Left lung (tissue), 4 donors: ENCODE measurements at regions not wholly inside any gene's neighbourhood (a gene's known extent, or its start where the extent isn't known, plus 50 kb on each side); places are given as distances from the start of the nearest gene placed in this dataset.

ENCODE experiments used
- ATAC-seq: fragments of 200-7000 bp; cut with Tn5 transposase; one replicate; pipeline ENCODE4 v1.9.1; 2020; ENCODE audit warnings: moderate library complexity
- DNase-seq, 4 donors: peaks; one replicate each; pipeline ENCODE4 v3.0.0-alpha.2; 2013 to 2020
- H3K27ac ChIP-seq, 2 donors: fragments of 200-600 bp; sonication (generic) in 1 of 2; one replicate each; pipeline versions ENCODE4 v1.5.0 to v1.8.0; 2020 to 2021
- H3K27me3 ChIP-seq, 2 donors: fragments of 200-600 bp; sonication (generic) in 1 of 2; one replicate each; pipeline versions ENCODE4 v1.5.0 to v1.8.0; 2020 to 2021
- H3K36me3 ChIP-seq, 2 donors: fragments of 200-600 bp; sonication (generic) in 1 of 2; one replicate each; pipeline versions ENCODE4 v1.5.0 to v1.8.0; 2020 to 2021
- H3K4me1 ChIP-seq, 2 donors: fragments of 200-600 bp; one replicate each; pipeline ENCODE4 v1.8.0; 2021
- H3K4me3 ChIP-seq, 2 donors: fragments of 200-600 bp; sonication (generic) in 1 of 2; one replicate each; pipeline versions ENCODE4 v1.5.0 to v1.8.0; 2020 to 2021; ENCODE audit warnings: mild to moderate bottlenecking in 1 of 2
- H3K9me3 ChIP-seq, 2 donors: fragments of 200-600 bp; sonication (generic) in 1 of 2; one replicate each; pipeline versions ENCODE4 v1.5.0 to v1.8.0; 2020 to 2021
- intact Hi-C, 2 donors: fragments of 100-400 bp; cut with DNase I; formaldehyde crosslinking; loops; one replicate each; pipeline versions ENCODE4 v1.11.2 to v1.14.2; 2022
- TF ChIP-seq, protein P1 (sequence below), 2 donors: fragments of 200-600 bp; sonication (generic) in 1 of 2; IDR thresholded peaks; one replicate each; pipeline versions ENCODE4 v1.5.0 to v1.8.0; 2021; ENCODE audit warnings: antibody characterized with exemption in 2 of 2
- donor health status: DM: no; HTN: yes; CAD: no.
- donor health status: DM: no; HTN: no; CAD: no.

DNA sequence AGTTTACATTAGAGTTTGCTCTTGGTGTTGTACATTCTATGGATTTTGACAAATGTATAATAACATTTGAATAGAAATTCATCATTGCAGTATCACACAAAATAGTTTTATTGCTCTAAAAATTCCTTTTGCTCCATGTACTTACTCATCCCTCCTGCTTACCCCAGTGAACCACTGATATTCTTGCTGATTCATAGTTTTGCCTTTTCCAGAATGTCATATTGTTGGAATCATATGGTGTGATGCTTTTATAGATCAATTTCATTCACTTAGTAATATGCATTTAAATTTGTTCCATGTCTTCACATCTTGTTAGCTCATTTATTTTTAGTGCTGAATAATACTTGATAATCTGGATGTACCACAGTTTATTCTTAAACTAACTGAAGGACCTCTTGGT lies 1593.2 kb downstream of the C4orf33 start:
- Histone ChIP-seq H3K27ac (no peak overlapping the region), H3K9me3 (no peaks in the 10 kb centered on the region), H3K36me3 (no peaks in the 10 kb centered on the region), H3K4me1 (no peaks in the 10 kb centered on the region), H3K4me3 (no peak overlapping the region), H3K27me3 (no peaks in the 10 kb centered on the region)
- intact Hi-C loops: no loop called here
- TF ChIP-seq, protein P1, sequence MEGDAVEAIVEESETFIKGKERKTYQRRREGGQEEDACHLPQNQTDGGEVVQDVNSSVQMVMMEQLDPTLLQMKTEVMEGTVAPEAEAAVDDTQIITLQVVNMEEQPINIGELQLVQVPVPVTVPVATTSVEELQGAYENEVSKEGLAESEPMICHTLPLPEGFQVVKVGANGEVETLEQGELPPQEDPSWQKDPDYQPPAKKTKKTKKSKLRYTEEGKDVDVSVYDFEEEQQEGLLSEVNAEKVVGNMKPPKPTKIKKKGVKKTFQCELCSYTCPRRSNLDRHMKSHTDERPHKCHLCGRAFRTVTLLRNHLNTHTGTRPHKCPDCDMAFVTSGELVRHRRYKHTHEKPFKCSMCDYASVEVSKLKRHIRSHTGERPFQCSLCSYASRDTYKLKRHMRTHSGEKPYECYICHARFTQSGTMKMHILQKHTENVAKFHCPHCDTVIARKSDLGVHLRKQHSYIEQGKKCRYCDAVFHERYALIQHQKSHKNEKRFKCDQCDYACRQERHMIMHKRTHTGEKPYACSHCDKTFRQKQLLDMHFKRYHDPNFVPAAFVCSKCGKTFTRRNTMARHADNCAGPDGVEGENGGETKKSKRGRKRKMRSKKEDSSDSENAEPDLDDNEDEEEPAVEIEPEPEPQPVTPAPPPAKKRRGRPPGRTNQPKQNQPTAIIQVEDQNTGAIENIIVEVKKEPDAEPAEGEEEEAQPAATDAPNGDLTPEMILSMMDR (IDR thresholded peaks at IDR 0.05): no peak
- no peak for DNase-seq
- no peak for ATAC-seq

DNA sequence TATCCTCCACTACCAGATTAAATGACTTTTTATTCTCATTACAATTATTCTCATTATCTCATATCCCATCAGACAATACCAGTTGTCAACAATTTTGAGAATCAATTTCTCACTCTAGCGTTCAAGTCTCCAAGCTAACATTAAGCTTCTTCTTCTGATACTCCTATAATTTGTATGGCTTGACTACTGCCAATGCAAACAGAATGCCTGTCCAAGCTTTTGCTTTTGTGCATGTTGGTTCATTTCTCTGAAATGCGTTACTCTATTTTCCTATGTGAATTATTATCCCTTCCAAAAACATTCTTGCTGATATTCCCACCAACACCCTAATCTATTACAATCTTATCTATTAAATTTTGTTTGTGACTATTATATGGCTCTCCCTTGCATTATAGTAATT lies 1602.3 kb downstream of the C4orf33 start:
- ATAC-seq (no peak), DNase-seq (no peak)
- no peak overlapping the region for H3K4me3 ChIP-seq
- H3K36me3 ChIP-seq: no peaks in the 10 kb centered on the region
- TF ChIP-seq, protein P1 (IDR thresholded peaks at IDR 0.05): no peak
- no peak overlapping the region for H3K27ac ChIP-seq
- no peaks in the 10 kb centered on the region for H3K9me3 ChIP-seq
- no peaks in the 10 kb centered on the region for H3K4me1 ChIP-seq
- intact Hi-C loops: no loop called here
- no peaks in the 10 kb centered on the region for H3K27me3 ChIP-seq

DNA sequence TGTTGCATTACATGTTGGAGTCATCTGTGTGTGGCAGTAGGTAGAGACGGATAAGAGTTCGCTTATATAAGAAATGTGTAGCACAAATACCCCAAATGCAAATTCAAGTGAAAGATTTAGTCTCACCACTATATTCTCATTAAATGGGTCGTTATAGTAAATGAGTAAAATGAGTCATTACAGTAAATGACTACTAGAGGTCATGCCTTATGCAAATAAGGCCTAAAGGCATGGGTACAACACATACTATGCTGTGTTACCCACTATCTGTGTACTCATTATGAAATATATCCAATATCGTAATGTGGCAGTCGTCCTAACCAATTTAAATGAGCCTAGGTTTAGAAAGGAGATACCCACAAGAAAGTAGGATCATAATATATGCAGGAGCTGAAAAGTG lies 1603.1 kb downstream of the C4orf33 start:
- no peaks in the 10 kb centered on the region for H3K36me3 ChIP-seq
- H3K27me3 ChIP-seq: no peaks in the 10 kb centered on the region
- no peaks in the 10 kb centered on the region for H3K4me1 ChIP-seq
- H3K9me3 ChIP-seq: no peaks in the 10 kb centered on the region
- ATAC-seq (no peak), DNase-seq (no peak)
- TF ChIP-seq, protein P1 (IDR thresholded peaks at IDR 0.05): no peak
- intact Hi-C loops: no loop called here
- H3K4me3 ChIP-seq: no peak overlapping the region
- no peak overlapping the region for H3K27ac ChIP-seq

DNA sequence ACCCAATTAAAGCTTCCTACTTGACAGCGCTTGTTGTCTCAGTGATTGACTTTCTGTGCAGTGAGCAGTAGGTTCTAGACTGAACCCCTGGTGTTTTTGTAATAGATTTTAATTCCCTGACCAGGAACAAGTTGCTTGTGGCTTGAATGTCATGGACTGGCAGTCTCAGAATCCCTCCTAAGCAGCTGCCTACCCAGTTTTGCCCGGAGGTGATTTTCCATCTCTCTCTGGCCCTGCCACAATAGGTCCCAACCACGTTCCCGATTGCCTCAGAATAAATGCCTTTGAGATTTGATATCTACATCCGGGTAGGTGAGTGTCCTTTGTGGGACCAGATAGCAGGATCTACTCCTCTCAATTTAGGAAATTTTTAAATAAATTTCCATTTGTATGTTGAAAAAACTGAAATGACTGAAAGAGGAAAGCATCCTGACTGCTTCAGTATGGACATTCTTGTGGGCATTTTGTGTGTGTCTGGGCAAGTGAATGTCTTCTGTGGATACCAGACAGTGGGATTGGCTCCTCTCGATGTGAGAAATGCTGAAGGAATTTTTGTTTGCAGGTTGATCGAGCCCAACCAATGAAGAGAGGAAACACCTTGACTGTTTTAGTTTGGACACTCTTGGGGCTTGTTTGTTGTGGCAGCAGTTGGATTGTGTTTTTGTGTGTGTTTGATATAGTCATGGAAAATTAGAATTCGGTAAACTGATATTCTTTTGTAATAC lies 1607.4 kb downstream of the C4orf33 start:
- DNase-seq: no peak
- intact Hi-C loops: no loop called here
- Histone ChIP-seq H3K27ac (no peak overlapping the region), H3K27me3 (no peaks in the 10 kb centered on the region), H3K9me3 (no peaks in the 10 kb centered on the region), H3K4me3 (no peak overlapping the region), H3K4me1 (no peaks in the 10 kb centered on the region), H3K36me3 (no peaks in the 10 kb centered on the region)
- TF ChIP-seq, protein P1 (IDR thresholded peaks at IDR 0.05): no peak
- ATAC-seq: no peak

DNA sequence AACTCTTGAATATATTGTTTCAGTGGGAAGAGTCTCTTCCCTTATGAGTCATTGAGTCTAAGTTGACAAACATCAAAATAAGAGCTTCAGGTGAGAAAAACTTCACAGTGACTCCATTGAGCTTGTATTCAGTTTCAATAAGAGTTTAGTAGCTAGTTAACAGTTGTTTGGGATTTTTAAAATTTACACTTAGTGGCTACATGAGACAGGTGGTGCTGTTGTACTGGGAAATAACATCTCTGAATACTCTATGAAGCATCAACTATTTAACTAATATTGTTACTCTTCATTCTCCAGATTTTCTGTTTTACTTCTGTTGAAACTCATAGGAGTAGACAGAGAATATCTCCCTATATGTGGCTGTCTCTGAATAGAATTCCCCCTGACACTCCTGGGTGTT lies 1609.1 kb downstream of the C4orf33 start:
- no peak for ATAC-seq
- TF ChIP-seq, protein P1 (IDR thresholded peaks at IDR 0.05): no peak
- H3K4me3 ChIP-seq: no peak overlapping the region
- no peaks in the 10 kb centered on the region for H3K27me3 ChIP-seq
- intact Hi-C loops: no loop called here
- no peaks in the 10 kb centered on the region for H3K36me3 ChIP-seq
- no peak for DNase-seq
- no peak overlapping the region for H3K27ac ChIP-seq
- H3K4me1 ChIP-seq: no peaks in the 10 kb centered on the region
- H3K9me3 ChIP-seq: no peaks in the 10 kb centered on the region
